HG02973 (cell line): ENCODE measurements at regions not wholly inside any gene's neighbourhood (a gene's known extent, or its start where the extent isn't known, plus 50 kb on each side); places are given as distances from the start of the nearest gene placed in this dataset.
"Not testable (repeated sequence)": the region's sequence is repeated elsewhere in the genome, so short reads cannot be mapped to it uniquely, and the experiment has no call there.

Experiments used
- ATAC-seq: cut with Tn5 transposase; IDR thresholded peaks from one replicate; pipeline ENCODE4 v1.9.1; 2021; ENCODE audit warnings: moderate library complexity; ENCODE audit not compliant: unreplicated experiment

DNA sequence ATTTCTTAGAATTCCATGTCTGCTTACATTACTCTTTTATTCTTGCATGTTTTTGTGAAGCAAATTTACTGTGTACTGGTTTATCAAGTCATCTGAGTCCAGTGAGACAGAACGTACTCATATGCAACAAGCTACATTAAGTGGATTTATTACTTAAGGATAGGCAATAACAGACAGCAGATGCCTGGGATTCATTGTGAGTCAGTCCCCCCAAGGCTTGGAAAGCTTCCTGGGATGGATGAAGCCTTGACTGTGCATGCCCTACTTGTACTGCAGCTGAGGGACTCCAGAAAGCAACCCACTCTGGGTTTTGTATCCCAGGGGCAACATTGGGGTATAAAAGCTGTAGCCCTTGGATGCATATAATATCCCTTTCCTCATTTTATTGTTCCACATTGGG is 113.4 kb upstream of the RAB18 start:
- ATAC-seq = no peak

DNA sequence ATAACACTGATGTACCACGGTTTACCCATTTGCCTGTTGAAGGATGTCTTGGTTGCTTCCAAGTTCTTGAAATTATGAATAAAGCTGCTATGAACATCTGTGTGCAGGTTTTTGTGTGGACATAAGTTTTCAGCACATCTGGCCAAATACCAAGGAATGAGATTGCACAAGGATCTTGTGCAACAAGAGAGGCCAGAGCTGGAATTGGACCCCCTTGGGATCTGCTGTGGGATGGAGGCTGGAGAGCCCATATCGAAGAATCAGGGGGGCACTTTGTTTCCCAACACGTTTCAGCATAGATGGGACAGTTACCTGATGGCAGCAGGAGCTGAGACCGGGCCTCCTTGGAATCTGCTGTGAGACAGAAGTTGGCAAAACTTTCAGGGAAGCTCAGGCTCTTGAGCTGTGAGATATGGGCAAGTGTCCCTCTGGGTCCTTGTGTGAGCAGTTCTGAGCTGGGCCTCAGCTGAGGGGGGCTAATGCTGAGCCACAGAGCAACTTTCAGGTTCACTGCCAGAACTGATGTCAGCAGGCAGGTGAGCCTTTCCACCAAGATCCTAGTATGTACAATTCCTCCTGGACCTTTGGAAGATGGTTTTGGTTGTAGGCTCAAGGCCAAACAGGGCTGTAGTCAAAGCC is 115.2 kb upstream of the RAB18 start:
- no peak for ATAC-seq

DNA sequence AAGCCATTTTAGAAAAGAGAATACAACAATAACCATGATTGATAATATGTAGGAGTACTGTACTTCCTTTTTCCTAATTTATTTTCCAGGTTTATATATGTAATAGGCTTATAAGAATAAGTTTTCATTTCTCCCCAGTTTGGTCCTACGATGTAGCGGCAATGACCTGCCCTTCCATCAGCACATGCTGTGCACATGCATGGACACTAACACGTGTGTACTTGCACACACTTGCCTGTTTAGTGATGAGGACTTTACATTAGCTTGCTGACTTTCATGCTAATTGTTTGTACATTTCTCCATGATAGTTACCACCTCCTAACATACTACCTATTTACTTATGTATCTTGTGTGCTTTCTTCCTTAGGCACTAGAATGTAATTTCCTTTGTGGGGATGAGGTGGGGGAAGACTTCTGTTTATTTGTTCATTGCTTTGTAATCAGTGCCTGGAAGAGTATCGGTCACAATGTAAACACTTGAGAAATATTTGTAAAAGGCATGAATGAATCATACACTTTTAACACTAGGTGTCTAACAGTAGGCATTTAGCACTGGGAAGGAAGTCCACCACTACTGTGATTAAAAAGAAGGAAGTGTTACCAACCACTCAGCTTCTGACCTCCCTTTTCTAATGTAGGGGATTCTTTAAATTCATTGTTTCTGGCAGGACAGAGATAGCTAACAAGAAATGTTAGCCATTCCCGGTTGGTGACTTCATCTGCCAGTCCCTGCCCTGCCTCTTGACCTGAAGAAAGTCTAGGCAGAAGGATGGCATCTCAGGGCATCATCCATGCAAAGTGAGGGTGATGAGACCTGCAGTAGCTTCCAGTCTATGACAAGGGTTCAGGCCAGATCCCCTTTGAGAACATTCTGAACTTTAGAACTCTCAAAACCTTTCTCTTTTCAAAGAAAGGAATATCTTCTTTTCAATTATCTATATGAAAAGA is 120.2 kb upstream of the RAB18 start:
- no peak for ATAC-seq

DNA sequence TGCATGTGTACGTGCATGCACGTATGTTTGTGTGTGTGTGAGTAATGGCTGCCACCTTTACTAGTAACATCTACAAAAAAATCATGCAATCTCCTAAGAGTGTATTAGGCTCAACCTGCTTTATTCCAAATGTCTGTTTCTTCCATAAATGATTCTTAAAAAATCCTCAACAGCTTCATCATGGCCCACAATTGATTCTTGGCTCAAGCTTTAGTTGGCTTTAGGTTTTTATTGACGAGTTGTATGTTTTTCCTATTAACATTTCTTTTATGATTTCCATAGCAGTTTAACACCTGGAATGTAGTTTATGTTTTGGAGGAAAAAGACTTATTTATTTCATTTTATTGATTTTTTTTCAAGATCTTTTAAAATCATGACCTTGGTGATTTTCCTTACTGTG is 121.9 kb upstream of the RAB18 start:
- no peak for ATAC-seq

DNA sequence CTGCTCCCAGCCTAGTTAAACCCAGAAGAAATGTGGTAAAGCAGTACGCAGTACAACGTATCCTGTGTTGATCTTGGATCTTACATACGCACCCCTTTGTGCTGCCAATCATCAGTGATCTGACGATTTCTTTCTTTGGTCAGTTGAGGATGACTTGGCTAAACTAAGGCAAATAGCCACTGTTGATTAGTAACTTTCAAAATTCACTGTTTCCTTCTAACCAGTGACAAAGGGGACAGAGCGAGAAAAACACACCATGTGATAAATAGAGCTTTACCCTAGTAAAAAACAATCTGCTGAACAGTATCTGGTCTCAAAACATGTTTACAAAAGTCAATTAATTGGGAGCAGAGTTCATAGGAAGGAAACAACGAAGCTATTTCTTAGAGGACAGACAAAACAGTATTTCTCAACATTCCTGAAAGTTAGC is 123.2 kb upstream of the RAB18 start:
- ATAC-seq = no peak

DNA sequence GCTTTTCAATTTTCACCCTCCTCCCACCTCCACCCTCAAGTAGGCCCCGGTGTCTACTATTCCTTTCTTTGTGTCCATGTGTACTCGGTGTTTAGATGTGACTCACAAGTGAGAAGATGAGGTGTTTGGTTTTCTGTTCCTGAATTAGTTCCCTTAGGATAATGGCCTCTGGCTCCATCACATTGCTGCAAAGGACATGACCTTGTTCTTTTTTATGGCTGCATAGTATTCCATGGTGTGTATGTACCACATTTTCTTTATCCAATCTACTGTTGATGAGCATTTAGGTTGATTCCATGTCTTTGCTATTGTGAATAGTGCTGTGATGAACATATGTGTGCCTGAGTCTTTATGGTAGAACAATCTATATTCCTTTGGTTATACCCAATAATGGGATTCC is 125.1 kb upstream of the RAB18 start:
- not testable (repeated sequence) for ATAC-seq

DNA sequence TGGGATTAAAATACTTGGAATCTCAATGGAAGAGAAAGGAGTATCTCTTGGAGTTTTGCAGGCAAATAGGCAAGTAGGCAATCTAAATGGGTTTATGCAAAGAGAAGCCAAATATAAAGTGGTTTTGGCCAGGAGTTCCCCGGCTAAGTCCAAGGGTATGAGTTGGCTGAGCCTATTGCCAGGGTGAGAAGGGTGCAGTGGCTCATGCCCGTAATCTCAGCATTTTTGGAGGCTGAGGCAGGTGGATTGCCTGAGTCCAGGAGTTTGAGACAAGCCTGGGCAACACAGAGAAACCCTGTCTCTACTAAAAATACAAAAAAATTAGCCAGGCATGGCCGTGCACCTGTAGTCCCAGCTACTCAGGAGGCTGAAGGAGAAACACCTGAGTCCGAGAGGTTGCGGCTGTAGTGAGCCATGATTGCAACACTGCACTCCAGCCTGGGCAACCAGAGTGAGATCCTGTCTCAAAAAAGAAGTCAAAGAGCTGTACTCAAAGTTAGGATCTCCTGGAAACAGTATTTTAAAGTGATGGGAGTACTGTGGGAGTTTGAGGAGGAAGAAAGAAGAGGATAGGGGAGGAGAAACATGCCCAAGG is 130.4 kb upstream of the RAB18 start:
- ATAC-seq = no peak

DNA sequence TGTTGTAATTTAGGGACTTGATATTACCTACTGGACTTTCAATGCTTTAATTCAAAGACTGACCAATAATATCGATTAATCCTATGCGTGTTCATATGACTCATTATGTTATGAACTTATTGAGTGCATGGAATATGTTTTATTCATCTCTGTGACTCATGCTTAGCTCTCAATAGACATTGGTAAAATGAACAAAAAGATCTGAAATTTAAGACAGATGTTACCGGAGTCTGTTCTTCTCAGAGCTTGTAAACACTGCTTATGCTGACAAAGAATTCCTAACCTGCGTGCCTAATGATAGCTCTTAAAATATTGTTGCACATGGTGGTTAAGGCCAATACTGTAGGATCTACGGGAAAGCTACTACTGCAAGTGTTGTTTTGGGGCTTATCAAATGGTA is 131.5 kb upstream of the ACBD5 start:
- ATAC-seq = no peak

DNA sequence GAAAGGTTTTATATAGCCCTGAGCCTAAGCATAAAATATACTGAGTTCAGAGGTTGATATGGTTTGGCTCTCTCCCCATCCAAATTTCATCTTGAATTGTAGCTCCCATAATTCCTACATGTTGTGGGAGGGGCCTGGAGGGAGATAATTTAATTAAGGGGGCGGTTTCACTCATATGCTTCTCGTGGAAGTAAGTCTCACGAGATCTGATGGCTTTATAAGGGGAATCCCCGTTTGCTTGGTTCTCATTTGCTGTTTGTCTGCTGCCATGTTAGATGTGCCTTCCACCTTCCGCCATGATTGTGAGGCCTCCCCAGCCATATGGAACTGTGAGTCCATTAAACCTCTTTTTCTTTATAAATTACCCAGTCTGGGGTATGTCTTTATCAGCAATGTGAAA is 130.8 kb upstream of the ACBD5 start:
- not testable (repeated sequence) for ATAC-seq

DNA sequence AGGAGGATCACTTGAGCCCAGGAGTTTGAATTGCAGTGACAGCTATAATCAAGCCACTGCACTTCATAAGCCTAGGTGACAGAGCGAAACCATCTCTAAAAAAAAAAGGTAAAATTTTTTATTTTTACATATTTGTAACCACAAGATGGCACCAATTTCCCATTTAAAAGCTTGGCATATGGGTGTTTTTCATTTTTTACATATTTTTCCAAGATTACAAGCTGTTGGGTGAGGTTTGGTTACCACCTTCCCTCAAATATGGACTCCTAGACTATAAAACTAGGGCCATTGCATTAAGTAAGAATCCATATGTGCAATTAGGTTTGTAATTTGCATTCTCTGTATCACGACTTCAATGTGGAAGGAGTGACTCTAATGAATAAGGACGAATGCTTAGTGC is 129.3 kb upstream of the ACBD5 start:
- ATAC-seq = no peak

DNA sequence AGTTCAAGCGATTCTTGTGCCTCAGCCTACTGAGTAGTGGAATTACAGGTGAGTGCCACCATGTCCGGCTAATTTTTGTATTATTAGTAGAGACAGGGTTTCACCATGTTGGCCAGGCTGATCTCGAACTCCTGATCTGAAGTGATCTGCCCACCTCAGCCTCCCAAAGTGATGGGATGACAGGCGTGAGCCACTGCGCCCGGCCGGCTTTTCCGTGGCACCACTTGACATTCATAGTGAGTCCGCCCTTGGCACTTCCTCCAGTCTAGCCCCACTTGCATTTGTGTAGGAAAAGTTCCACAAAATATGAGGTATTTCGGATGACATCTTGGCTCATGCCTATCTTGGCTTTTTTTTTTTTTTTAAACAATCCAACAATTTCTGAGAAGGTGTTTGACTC is 128.1 kb upstream of the ACBD5 start:
- no peak for ATAC-seq

DNA sequence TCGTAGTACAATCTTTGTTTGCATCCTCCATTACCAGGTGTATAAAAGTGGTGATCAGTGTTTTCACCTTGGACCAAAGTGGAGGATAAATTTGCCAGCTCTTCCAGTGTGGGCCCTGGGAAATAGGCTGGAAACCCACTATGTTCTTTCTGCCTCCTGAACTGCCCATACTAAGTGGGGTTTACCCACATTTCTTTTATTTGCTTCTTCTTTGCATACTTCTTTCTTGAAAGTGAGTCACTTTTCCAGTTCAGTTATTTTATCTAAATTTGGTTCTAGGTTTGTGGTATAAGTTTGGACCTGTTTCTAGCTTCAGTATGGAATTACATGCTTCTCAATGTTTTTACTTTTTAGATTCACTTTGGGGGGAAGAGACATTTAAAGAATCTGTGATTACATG is 126.2 kb upstream of the ACBD5 start:
- ATAC-seq = no peak

DNA sequence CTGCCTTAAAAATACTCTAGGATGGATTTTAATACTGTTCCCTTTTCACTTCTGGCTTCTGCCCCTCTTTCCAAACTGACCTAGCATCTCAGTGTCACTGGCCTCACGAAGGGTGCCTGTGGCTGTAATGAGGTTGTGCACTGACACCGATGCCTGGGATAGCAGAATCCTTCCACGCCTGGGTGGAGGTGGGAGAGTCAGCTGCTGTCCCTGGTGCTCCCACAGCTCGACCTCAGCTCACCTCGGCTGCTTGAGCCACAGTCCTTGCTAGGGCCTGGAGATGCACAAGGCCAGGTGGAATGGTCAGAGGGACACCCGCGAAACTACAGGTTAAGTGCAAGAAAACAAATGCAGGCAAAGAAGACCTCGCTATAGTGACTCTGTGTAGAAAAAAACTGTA is 123.4 kb upstream of the ACBD5 start:
- no peak for ATAC-seq

DNA sequence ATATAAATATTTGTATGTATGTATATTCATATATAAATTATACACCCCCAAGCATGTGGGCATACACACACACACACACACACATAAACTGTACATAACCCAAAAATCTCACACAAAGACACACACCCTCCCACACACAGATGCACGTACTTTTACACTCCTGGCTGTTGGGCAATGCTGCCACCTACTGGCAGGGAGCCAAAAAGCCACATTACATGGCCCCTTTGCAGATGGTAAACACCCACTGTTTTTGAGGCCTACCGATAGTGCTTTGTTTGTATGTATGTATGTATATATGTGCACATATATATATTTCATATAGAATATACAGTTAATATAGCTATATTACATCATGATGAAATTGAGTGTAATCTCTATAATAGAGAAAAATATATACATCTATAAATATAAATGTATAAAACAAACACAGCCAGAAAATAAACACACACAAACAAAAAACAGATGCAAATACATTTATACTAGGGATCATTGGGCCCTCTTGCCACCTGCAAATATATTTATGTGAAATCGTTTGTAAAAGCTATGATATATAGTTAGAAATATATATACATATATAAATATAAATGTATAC is 120.1 kb upstream of the ACBD5 start:
- ATAC-seq = peak; percentile 90

DNA sequence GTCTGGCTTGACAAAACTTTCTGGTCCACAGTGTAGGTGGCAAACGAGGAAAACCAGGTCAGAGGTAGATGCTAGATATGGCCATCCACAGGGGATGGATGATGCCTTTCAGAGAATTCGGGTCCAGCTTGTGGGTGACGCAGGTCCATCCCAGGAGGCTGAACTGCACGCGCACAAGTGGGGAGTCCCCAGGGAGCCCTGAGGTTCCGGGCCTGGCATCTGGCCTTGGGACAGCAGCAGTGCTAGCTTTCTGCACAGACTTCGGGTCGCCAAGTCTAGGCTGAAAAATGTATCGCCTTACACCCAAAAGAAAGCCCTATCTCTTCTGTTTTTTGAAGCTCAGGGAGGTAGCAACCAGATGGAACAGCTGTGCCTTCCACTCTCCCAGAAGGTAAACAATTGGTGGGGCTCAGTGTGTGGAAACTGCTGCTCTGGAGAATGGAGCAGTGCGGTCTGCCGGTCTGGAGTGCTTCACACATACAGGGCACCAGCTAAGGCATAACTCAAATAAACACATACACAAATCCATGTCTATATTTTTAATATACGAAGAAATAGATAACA is 119.3 kb upstream of the ACBD5 start:
- ATAC-seq = no peak

DNA sequence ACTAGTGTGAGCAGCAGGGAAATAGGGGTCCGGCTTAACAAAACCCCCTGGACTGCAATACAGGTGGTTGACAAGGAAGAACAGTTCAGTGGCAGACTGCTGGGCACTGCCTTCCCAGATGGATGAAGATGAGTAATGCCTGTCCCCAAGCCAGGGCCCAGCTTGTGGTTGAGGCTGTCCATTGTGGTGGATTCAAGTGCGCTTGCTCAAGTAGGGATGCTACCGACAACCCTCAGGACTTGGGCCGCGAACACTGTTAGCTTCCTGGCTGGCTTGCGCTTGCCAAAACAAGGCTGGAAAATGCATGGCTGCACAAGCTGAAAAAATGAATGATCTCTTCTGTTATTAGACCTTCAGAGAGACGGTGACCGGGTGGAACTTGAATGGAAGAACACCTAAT is 116.1 kb upstream of the ACBD5 start:
- no peak for ATAC-seq

DNA sequence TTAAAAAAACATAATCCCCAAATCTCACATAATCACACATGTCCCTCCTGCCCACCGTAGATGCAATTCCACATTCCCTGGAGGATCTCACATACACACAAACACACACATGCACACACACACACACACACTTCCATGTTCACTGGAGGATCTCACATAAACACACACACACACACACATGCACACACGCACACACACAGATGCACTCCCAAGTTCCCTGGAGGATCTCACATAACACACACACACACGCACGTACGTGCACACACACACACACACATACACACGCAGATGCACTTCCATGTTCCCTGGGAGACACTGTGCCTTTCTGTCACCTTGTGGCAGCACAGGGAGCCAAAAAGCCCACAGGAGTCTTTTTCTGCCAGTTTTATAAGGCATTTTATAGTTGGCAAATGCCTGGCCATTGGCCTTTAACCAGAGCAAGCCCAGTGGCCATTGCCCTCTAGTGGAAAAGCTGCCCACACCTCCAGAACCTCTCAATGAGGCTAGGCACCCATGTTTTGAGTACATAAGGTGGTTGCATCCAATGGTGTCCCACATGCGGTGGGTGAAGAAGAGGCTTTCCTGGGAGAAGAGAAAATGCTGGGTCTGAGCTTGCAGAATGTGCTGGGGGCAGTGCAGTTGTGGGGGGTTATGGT is 115.4 kb upstream of the ACBD5 start:
- no peak for ATAC-seq

DNA sequence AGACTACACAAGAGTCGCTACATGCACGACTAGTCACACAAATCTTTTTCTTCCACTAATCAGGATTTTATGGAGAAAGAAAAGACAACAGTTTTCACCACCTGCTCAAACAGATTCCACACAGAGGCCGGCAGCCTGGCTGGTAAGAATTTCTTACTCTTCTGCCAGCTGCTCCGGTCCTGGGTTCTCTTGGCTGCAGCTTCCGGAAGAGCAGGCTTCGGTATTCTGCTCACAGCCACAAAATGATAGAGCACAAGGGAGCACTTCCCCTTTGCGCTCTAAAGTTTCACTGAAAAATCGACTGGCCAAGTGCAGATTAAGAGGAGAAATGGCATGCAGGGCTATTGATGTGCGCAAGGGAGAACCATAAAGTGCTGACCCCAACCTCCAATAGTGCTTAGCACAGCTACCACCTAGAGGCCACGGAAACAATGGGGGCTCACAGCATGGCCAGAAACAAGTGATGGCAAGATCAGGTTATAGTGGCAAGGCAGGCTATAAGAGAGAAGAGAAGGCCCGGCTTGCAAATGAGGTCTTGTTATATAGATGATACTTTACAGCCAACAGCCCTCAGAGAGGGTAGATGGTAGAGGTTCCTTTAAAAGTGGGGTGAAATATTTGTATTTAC is 114.2 kb upstream of the ACBD5 start:
- peak; percentile 98 for ATAC-seq

DNA sequence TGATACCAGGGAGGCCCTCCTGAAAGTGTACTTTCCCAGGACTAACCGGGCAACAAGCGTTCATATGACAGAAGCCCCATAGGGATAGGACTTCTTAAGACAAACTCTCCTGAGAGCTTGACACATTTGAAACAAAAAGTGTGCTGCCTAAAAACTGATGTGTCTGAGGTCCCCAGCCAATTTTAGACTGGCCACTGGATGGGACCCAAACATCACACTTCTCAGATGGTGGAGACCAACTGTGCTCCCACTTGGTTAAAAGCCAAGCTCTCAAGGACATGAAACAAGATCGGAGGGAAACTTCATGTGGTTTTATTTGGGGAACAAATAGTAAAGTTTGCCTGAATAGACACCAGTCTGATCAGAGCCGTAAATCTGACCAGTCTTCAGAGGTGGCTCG is 113.5 kb upstream of the ACBD5 start:
- peak; percentile 21 for ATAC-seq

DNA sequence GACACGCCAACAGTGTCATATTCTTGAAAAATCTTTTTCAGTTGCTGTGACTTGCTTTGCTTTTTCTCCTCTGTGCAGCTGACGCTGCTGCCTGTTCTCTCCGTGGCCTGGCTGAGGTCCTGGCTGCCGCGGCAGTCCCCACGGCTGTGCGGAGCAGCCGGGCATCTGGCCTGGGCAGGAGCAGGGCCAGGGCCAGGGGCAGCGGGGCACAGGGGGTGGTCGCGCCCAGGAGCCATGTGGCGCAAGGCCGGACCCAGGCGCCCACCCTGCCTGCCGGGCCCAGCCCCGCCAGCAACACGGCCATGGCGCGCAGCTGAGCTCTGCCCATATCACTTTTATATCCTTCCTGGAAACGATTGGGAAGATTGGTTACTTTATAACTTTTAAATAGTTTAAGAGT is 109.4 kb upstream of the ACBD5 start:
- no peak for ATAC-seq
